ENCODE measurements at regions not wholly inside any gene's neighbourhood (a gene's known extent, or its start where the extent isn't known, plus 50 kb on each side); places are given as distances from the start of the nearest gene placed in this dataset.

DNA sequence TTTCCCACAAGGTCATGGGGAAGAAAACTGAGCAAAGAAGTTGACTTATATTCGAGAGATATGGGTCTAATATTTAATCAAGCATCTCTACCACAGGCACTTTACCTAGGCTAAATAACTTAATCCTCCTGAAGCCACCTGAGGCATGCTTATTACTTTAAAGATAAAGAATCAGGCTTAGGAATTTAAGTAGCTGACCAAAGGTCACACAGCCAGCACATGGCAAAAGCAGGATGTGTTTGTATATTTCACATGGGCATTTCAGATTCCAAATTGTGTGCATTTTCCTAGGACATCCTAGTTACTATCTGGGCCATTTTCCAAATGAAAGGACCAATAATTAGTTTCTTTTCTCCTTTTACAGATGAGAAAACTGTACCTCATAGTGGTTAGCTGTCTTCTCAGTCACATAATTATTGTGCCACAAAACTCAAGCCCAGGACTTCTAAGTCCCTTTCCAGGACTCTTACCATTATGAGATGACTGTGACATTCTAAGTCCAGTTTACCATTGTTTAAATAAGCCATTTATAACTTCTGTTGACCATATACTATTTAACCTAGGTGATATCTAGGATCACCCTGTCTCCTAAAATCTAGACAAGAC is 112.1 kb upstream of the ZC3H12C start:
- FAIRE-seq: no peak

DNA sequence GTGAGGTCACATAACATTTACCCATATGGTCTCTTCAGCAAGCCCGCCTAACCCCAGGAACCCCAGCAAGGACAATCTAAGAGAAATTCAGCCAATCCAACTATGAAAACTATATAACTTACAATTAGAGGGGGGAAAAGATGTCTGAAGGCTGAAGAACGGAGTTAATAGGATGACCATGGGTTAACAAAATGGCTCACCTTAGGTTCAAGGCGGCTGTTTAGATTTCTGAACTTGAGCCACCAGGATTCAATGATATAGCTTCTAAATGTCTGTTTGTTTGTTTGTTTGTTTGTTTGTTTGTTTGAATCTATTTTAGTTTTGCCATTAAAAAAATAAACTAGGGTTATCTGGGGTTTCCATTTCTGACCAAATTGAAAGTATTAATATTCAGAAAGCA is 109.8 kb upstream of the ZC3H12C start:
- FAIRE-seq: no peak

DNA sequence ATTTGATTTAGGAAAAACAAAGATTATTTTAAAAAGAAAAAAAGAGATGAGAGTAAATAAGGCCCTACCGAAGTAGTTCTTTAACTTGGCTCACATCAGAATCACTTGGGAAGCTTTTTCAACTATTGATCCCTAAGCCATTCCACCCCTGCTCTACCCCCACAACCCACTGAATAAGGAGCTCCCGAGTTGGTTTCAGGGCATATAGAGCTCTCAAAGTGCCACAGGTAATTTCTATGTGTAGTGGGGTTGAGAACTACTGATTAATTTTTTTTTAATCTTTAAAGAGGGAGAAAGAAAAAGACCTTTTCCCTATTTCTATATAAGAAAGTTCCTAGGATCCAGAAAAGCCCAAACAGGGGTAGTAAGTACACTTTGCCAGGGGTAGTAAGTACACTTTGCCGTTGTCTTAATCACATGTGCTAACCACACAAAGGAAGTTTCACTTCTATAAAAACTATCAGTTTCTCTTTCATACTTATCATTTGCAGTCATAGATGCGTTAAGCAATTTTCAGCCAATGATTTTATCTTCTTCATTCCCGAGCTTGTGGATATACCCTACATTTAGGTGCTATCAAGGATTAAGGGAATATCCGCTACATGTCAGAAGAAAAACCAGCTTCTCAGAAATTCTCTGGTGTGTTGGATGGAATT is 108.4 kb upstream of the ZC3H12C start:
- FAIRE-seq: no peak

DNA sequence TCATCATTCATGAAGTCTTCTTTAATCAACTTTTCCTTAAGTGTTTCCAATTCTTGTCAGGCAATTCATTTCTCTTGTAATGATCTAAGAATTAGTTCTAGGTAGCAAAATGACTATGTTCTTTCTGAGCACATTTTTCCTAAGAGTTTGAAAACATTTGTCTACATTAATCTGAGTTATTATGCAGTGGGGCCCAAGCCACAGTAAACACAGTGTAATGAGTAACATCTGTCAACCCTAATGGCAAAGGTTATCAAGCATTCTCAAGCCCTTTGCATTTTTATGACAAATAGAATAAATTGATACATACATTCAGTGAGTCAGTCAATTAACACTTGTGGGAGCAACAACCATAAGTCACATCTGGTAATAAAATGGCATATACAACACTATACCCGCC is 106.7 kb upstream of the ZC3H12C start:
- FAIRE-seq: no peak

DNA sequence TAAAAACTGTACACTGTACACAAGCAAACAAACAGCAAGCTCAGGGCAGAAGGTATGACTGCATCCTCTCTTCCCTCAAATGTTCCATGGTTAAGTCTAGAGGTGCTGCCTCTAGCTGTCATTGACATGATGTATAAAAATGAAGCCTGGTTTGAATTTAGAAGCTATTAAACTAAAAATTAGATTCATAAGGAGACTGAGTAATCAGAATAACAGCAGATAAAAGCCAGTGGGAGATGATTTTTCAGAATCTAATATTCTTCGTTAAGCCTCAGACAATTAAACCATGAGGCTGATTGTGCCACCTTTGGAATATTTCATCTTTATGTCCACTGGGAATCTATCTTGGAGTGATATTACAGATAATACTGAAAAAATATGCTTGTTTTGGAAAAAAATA is 101.4 kb upstream of the ZC3H12C start:
- FAIRE-seq: no peak

DNA sequence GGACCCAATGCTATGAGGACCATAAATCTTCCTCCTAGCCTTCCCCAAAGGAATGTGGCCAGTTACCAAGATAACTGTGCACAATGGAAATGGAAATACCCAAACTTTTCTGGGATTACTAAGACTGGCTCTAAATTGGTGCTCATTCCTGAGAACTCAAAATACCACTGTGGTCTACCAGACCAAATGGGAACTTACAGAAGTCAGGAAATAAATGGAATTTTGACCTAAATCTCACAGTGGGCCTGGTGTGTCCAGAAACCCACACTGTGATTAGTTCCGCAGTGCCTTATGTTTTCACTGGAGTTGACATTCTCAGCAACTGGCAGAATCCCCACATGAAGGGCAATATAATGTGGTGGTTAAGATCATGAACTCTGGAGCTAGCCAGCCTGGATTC is 99.4 kb upstream of the ZC3H12C start:
- no peak for FAIRE-seq

DNA sequence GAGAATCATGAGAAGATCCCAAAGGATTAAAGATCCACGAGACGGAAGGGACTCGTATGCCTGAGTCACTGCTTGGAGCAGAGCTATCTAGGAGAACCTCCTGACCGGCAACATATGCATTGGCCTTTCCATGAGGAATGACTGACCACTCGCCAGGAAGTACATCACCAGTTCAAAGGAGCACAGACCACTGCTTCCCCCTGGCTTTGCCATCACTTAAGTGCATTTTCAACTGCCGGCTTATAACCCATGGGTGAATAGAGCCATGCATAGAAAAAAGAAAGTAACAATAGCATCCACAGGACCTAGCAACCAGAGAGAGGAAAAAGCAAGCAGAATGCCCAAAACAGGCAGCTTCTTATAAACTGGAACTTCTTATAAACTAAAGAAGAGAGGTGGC is 98.3 kb upstream of the ZC3H12C start:
- no peak for FAIRE-seq

DNA sequence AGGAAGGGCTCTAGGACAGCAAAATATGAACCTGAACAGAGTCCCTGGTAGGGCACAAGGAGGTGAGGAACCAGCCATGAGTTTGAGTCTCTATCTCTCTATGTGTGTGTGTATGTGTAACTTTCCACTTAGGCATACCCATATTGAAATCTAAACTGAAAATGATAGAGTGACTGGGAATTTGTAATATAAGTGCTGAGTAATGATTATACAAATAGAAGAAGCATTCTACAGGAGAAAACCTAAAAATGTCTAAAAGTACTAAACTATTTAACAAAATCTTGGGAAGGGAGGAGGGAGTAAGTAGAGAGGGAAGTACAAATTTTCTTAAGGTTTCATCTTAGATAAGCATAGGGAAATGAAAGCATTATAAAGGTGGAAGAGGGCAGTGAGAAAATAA is 97.1 kb upstream of the ZC3H12C start:
- FAIRE-seq: no peak

DNA sequence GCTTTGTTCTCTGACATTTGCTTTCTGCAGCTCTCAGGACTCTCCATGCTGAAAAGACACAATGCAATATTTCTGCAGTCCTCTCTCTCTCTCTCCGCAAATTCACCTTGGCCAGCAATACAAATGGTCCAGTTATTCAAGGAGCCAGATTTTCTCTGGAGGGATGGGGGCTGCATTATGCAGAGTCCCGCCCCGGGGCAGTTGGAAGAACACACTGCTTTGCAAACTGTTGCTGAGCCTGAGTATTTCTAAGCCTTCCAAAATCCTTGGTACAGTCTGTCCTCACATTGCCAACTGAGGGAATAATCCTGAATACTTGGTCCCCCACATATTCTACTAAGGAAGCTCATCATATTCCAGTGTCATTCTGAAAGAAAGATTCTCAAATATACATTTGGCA is 94.3 kb upstream of the ZC3H12C start:
- FAIRE-seq: no peak

DNA sequence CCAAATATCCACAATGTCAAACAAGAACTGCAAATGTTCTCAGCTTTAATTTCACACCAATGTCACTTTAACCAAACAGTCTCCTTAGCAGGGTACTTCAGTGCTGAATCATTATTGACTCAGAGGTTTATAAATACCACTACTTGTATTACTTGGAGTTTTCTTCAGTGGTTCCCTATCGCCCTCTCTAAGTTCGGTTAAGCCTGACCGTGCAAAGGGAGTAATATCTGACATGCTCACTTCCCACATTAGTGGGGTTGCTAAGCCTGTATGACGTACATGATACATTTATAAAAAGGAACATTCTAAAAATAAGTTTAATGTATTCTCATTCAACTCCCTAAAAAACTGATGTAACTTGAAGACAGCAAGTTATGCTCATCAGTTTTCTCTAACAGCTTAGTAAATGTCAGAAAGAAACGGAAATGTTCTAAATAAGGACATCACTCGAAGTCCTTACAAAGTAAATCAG is 93.1 kb upstream of the ZC3H12C start:
- no peak for FAIRE-seq

DNA sequence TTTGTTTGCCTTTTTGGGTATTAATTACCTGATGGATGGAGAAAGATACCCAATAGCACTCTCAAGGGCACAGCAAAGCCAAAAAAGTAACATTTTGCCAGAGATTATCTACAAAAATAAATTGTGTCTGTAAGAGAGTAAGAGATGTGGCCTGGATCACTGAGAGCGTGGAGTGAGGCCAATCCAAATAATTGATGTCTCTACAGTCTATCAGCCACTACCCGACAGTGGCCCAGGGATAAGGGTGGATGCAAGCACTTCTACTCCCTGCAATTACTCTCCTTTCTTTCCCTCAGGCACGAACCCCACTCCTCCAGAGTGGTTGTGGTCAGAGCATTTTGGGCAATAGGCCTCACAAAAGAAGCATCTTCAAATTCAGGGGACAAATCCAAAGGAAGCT is 92.3 kb upstream of the ZC3H12C start:
- FAIRE-seq: no peak

DNA sequence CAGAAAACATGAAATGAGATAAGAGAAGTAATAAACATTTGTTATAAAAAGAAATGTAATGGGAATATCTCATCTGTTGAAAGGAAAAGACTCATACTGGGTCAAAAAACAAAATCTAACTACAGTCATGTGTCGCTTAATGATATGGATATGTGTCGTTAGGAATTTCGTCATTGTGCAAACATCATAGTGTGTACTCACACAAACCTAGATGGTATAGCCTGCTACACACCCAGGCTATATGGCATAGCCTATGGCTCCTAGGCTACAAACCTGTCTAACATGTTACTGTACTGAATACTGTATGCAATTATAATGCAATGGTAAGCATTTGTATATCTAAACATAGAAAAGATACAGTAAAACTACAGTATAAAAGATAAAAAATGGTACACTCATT is 89.8 kb upstream of the ZC3H12C start:
- FAIRE-seq: no peak

DNA sequence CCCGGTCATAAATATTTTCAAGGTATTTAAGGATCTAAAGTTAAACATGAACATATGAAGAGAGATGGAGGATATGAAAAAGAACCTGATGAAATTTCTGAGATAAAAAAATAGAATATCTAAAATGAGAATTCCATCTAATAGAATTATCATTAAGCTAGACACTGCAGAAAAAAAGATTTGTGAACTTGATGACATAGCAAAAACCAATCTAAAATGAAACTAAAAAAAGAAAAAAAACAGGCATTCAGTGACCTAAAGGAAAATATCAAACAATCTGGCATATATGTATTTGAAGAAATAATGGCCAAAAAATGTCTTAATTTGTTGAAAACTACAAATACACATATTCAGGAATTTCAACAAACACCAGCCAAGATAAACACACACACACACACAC is 81.6 kb upstream of the ZC3H12C start:
- no peak for FAIRE-seq

DNA sequence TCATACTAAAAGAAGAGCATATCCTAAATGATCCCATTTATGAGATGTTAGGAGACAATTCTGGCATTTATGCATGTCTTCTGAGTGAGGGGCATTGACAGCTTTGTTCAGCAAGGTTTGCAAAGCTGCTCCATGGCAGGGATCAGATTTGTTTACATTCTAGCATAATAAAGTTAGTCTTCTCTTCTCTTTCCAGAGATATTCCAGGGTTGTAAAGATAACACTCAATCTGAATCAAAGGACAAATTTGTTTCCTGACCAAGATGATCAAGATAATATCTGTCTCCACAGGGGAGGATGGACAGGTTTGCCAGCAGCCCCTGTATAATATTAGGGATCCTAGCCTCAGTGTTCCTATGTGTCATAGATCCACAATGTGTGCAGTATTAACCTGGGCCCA is 77.5 kb upstream of the ZC3H12C start:
- FAIRE-seq: no peak

DNA sequence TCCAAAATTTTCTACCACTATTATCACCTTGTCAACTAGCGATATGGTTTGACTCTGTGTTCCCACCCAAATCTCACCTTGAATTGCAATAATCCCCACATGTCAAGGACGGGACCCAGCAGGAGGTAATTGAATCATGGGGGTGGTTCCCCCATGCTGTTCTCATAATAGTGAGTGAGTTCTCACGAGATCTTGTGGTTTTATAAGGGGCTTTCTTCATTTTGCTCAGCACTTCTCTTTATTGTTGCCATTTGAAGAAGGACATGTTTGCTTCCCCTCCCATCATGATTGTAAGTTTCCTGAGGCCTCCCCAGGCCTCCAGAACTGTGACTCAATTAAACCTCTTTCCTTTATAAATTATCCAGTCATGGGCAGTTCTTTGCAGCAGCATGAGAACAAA is 73.5 kb upstream of the ZC3H12C start:
- no peak for FAIRE-seq

DNA sequence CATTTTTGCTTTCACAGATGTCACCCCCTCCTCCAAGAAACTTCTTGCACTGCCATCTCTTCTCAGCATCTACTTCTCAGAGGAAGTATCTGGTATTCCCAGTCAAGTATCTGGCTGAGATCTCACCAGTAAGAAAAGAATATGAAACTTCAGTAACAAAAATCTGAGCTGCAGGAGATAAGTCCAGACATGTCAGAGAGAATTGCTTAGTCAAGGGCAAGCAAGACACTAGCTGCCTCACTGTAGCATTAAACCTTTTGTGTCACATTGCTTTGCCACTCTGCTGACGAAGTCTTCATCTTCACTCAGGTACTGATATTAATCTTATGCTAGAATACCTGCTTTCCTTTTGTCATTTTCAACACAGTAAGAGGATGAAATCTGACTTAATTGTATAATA is 70.6 kb upstream of the ZC3H12C start:
- no peak for FAIRE-seq

DNA sequence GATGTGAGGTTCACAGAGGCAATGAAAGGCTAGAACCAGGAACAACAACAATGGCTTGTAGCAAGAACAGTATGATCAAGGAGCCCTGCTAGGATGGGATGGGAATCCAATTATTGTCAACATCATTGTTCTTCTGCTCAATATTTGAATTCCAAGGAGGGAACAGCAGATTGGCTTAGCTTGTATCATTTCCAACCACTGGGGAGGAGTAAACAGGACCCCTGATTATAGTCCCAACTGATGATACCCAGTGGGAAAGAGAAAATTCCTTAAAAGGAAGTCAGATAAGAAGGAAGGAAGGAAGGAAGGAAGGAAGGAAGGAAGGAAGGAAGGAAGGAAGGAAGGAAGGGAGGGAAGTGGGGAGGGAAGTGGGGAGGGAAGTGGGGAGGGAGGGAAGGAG is 69.5 kb upstream of the ZC3H12C start:
- no peak for FAIRE-seq

DNA sequence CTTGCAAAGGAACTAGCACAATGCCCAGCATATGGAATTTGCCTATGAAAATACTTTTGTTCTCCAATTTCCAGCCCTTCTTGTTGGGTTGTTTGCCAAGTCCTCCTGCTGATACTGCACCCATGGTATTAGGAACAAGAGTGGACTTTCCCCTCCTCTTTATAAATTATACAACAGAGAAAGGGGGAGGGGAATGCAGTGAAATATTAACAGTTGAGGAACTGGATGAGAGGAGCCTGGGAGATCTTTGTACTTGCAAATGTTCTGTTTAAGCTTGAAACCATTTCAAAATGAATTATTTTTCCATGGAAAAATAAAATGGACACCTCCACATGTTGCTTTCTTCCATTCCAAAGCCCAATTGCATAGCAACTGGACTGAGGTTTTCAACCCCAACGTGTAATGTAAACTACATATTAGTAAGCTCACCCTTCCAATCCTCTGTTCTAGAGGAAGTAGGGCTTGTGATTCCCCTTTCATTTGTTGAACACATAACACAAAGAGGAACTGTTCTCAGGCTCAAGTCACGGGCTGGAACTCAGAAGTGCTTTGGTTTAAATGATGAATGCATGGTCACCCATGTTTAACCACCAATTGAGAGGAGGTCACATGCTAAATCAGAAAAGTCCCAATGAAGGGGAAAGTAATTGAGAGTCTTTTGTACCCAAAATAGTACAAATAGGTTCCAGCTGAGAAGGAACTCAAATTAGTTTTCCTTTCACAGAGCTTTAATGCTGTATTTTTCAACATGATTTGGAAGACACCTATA is 66.2 kb upstream of the ZC3H12C start:
- FAIRE-seq: no peak

DNA sequence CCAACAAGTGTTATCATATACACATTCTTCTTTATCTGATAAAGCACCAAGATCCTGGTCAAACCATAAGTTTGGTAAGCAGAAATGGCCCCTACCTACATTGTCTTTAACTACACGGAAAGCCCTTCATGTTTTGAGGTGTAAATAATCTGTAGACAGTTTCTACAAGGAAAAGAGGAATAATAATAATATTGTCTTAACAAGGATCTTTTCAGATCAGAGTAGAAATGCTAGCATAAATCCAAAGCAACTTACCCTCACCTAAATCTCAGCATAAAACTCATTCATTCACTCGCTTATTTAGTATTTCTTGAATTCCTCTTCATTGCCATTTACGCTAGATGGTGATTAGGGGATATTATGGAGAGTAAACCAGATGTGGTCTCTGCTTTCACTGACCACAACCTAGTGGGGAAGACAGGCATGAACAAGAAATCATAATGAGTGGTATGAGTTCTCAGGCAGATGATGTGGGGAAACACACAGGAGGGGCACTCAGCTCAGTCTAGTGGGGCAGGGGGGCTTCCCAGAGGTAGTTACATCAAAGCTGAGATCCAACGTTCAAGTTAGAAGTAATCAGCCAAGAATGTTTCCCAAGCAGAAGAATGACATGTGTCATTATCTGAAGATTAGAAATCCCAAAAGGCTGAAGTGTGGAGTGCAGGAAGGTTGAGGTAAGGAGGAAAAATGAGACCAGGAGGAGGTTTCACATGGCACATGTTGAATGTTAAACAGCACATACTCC is 65.4 kb upstream of the ZC3H12C start:
- FAIRE-seq: no peak

DNA sequence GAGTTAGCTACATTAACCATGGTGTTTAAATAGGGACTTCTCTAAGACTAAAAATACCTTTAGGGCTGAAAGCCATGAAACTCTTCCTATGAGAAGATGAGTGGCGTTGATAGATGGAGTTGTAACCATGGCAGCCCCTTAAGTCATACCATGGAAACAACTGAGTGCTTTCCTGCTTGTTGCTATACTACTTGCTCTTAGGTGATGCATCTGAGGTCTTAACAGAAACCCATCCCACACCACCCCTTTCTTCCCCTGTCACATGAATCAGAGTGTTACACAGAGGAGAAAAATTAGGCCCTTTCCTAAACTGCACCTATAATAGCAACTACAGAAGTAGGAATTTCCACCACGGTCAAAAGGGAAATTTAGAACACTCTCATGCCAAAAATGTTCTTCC is 64.3 kb upstream of the ZC3H12C start:
- FAIRE-seq: no peak

DNA sequence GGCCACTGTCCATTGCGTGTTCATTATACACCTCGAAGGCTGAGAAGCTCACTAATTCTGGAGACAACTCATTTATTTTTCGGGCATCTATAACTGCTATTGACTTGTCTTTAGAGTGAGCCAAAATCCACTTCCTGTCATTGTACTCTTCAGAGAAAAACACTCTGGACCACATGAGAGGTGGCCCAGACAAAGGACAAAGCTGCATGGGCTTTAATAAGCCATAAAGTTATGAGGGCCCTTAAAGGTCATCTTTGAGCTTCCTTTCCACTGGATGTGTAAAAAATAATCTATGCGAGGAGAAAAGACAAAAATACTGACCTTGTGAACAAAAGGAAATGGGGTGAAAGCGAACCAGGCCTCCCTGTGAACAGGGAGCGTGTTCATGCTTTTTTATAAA is 63.5 kb upstream of the ZC3H12C start:
- no peak for FAIRE-seq

DNA sequence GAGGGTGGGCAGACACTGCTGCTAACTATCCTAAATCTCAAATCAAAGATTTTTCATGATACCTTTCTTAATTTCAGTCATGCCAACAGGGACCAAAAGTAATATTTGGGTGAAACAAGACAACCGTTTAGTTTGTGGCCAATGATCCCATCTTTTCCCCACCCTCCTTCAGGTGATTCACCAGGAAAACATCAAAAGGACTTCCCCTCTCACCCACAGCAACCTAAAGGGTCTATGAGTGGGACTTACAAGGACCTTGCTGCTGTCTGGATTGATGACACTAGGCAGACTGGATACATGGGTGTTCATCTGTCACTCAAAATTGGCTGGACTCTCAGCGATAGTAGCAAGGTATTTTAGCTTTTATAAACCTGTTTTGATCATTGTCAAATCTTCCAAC is 62.0 kb upstream of the ZC3H12C start:
- FAIRE-seq: no peak

DNA sequence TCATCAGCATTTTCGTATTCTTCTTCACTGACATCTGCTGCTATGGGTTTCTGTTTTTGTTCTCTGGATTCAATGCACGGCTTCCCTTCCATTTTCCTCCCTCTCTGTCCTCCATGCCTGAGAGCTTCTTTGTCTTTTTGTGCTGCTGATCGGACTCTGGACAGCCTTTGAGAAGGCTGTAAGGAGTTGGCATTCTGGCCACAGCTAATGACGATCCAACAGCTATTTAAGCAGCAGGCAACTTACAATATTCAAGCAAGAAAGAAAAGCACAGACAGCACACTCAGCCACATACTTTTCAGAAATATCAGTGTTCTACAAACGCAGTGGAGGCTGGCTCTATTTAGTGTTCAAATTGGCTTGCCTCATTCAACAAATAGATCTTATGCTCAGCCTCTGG is 60.9 kb upstream of the ZC3H12C start:
- FAIRE-seq: no peak

Data from G401.6 (cell line).